ENCODE measurements at regions not wholly inside any gene's neighbourhood (a gene's known extent, or its start where the extent isn't known, plus 50 kb on each side); places are given as distances from the start of the nearest gene placed in this dataset.
A peak's percentile ranks its signal among the peaks of the same experiment; 100 is the strongest.
"Not testable (repeated sequence)": the region's sequence is repeated elsewhere in the genome, so short reads cannot be mapped to it uniquely, and the experiment has no call there.

- DNase-seq: no peak
Measured at GRCh38 chr2:7724336-7724735, 807.1 kb downstream of the RNF144A start.

DNA sequence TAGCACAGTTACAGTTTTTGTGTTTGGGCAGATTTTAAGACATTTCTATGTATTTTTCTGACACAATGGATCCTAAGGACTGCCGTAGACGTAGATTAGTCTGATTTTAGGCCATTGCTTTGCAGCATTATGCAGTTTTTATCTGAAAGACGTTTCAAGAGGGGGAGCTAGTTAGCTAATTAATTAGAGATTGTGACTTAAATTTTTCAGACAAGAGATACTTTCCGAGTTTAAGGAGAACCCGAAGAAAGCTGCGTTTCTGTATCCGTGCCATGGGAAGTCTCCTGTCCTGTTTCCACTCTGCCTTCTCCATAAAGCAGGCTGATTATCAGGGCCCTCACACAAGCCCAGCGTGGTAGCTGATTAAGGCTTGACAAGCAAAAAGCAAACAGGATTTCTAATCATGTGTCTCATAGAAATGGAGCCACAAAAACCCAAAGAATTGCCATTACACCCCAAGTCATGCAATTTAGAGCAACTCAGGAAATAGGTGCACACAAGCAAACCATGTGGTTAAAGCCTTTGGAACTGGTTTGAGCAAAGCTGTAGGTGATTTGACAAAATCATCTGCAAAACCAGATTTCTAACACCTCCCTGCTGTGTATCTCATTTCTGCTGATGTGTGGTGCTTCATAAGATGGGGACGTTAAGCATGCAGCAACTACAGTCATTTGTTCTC is 808.1 kb downstream of the RNF144A start:
- DNase-seq: peak in 1 of 14 donors; percentile 6

DNA sequence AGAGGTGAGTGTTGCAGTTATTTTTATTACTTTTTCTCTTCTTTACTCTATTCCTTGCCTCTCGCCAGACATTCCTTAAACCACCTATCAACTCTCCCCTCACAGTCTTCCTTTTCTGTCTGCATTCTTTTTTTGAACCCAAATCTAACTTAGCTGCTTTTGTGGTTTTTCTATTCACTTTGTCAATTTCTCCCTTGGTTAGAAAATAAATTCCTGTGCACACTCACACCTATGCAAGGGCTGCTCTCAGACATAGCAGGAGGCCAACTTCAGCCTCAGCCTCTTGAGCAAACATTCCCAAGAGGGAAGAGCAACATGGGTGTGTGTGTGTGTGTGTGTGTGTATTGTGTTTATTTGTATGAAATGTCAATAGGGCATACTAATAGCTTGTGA is 808.6 kb downstream of the RNF144A start:
- DNase-seq: no peak

GRCh38 chr2:7726989-7727388 is 809.8 kb downstream of the RNF144A start:
- no peak for DNase-seq

- no peak for DNase-seq
Measured at GRCh38 chr2:7728388-7728787, 811.2 kb downstream of the RNF144A start.

GRCh38 chr2:7730449-7730848 is 813.2 kb downstream of the RNF144A start:
- no peak for DNase-seq

DNA sequence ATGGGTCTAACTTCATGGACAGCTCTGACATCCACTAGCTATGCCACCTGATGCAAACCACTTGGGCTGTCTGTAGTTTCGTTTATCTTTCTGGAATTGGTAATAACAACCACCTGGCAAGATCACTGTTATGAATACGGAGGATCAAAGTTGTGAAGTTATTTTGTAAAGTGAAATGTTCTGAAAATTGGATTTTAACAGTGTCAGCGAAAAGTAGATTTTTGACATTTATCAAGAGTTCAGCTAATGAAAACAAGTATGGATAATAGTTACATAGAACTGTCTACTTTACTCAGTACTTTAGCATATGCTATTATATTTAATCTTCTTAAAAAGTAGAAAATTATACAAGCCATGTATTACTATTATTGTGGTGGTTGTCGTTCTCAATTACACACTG is 813.8 kb downstream of the RNF144A start:
- DNase-seq: no peak

GRCh38 chr2:7732497-7732896 is 815.3 kb downstream of the RNF144A start:
- no peak for DNase-seq

DNA sequence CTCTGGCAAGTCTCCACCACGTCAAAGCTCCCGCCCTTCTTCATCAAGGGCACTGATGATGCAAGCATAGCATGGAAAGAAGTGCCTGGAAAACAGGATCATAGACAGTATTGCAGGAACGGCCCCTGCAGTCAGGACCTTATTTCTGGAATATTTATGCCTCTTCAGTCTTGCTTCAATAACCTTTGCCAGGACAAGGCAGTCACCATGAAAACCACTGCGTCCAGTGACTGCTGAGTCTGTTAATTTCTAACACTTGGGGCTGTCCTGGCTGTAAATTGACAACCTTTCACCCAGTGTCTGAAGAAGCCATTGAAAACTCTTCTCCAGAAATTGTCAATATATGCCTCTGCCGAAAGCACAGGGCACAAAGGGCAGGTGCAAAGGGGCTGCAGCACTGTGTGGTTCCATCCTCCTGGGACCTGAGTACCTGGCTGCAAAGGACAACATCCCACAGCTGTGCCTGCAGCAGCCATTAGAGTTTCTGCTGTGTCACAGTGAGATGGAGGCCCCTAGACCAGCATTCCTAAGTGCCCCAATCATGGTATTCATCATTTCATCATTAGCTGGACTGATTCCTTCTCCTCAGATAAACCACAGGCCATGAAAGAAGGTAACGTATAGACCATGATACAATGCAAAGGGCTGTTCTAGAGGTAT is 819.6 kb downstream of the RNF144A start:
- DNase-seq: no peak

- DNase-seq: no peak
Measured at GRCh38 chr2:7738596-7738995, 821.4 kb downstream of the RNF144A start.

GRCh38 chr2:7740114-7740513 is 822.9 kb downstream of the RNF144A start:
- DNase-seq: no peak

GRCh38 chr2:7742301-7742700 is 825.1 kb downstream of the RNF144A start:
- DNase-seq: no peak

GRCh38 chr2:7744827-7745226 is 827.6 kb downstream of the RNF144A start:
- no peak for DNase-seq

DNA sequence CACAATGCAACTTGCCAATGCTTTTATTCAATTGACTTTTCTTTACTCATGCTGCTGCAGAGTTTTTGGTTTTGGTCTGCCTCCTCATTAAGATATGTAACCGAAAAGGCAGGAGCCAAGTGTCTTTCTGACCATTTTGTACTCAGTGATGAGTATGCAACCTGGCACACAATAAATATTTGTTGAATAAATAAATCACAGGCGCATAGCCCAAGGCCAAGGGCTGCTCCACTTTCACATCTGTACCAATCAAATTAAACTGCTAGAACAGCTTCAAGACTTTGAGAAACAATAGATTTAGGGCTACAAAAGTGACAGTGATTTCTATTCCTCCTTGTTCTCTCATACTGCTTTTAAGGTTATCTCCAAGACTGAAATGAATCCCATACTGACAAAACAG is 828.2 kb downstream of the RNF144A start:
- DNase-seq: no peak

DNA sequence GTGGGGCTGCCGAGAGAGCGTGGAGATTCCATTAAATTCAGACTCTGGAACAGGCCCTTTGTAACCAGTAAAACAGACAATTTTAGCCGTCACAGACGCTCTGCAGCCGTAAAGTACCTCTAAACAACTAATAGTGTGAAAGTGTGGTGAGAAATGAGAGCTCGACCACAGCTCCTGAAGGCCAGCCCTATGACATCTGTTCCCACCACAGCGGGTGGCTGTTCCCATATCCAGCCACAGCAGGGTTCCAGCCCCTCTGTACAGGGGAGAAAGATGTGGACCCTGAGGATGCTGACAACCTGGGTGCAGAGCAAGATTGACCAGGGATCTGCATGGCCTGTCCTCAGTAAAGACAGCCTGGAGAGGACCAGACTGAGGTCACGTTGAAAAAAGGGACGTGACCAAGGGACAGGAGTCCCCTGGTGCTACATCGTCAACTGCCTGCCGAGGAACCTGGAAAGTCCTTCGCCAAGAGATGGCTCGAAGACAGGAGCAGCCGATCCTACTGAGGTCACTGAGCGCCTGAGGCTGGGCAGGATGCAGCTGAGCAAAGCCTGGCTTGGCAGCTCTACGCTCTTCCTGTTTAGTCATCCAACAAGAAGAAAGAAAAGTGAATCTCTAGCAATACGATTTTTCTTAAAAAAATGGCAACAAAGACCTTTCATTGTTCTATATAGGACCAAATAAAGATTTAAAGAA is 831.7 kb downstream of the RNF144A start:
- no peak for DNase-seq

DNA sequence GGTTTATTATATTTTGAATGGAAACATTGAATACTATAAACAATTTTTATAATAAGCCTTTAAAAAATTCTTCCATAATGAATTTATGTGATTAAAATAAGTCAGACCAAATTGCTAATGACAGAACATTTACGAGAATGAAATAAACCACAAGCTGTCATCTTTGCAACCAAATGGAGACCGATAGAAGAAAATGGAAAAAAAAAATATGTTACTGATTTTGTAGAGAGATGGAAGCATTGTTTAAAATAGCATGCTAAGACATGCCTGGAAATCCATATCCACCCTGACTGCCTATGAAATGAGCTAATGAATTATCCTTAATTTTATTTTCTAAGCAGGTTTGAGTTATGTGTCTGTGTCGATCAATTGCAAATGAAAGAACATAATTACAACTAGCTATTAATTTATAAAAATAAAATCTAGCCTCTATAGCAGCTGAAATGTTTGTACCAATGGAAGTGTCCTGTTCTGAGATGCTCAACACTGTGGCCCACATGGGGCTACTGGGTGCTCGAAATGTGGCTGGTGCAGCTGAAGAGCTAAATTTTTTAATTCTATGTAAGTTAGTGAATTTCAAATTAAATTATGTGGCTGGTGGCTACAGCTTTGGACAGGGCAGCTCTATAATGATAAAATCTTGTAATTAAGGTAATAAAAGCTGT is 832.8 kb downstream of the RNF144A start:
- no peak for DNase-seq

DNA sequence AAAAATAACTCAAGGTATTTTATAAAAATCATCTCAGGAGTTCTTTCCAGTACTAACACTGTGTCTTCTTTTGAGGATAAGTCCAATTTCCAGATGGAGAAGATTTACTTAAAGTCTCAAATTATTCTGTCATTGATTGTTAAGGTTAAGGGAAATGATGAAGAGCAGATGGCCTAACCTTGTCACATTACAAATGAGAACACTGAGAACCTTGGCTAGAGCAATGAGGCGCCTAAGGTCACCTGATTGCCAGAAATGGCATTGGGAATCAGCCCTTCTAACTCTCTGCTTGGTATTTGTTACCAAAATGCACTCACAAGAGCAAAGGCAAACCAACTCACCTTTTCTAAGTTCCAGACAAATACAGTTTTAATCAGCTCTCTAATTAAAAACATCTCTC is 835.1 kb downstream of the RNF144A start:
- DNase-seq: no peak

DNA sequence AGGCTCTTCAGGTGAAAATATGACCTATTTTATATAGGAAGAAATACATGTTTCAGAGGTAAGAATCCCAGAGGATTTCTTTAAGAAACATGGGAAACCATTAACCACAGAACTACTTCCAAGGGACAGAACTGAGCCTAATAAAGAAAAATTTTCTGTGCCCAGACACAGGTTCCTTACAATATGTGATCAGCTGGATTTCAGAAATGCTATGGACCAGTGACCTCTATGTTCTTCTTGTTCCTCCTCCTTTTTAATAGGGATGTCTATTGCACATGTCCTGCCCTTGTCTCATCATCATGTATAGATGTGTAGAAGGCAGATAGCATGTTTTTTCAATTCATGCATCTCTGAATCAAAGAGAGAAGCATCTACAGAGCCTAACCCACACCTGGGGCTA is 836.6 kb downstream of the RNF144A start:
- no peak for DNase-seq

DNA sequence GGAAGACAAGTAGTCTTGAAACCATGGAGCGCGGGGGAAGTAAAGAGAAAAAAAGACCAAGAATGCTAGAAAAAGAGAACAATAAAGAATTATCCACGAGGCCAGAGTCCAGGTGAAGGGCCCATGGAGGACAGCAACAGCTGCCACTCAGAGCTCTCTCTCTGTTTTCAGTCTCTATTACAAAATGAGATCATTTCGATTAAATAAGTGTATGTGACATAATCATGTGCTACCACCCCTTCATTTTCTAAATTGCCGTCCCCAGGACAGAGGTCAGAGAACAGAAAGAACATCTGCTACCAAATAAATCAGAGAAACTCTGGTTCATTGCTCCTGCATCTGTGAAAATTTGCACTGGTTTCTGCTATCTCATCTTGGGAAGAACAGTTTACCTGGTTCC is 838.7 kb downstream of the RNF144A start:
- no peak for DNase-seq

GRCh38 chr2:7758073-7758759 is 841.0 kb downstream of the RNF144A start:
- no peak for DNase-seq

DNA sequence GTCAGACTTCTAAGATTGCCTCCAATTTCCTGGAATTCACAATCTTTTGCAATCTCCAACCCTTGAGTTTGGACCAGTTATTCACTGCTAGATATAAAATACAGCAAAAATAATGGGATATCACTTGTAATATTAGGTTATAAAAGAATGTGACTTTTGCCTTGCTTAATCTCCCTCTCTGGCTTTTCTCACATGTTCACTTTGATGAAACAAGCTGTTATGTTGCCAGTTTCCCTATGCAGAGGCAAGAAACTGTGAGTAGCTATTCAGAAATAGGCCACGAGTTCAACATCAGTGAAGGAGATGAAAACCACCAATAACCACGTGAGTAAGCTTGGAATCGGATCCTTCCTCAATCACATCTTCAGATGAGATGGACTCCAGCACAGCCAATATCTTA is 842.7 kb downstream of the RNF144A start:
- no peak for DNase-seq

- DNase-seq: not testable (repeated sequence)
Measured at GRCh38 chr2:7763418-7763817, 846.2 kb downstream of the RNF144A start.

DNA sequence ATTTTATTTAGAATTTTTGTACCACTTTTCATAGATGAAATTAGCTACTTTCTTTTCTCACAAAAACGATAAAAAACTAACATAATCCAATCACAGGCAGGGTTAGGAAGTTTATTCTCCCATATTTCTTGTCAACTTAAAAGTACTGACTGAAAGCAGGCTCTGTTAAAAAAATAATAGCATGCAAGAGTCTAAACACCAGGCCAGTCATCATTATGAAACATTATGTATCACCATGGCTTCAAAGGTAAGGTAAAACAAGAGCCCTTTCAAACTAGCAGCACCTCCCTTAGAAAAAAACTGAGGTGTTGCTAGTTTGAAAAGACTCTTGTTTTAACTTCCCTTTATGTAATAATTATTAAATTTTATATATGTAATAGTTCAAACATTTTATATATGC is 848.0 kb downstream of the RNF144A start:
- DNase-seq: no peak
